Gastrocnemius medialis (tissue), 4 donors: ENCODE measurements at regions not wholly inside any gene's neighbourhood (a gene's known extent, or its start where the extent isn't known, plus 50 kb on each side); places are given as distances from the start of the nearest gene placed in this dataset.

Experiments
- ATAC-seq, 2 donors: fragments of 150-250 bp; one replicate each; pipeline ENCODE4 v1.9.1; 2016
- DNase-seq, 2 donors: peaks; one replicate each; pipeline ENCODE4 v3.0.0-alpha.2; 2019
- H3K27ac ChIP-seq, 4 donors: fragments of 200-600 bp; sonication (generic); 1 replicate in 1 of 4; 2 replicates in 3 of 4; pipeline ENCODE4 v1.5.1; 2016 to 2018; ENCODE audit warnings: mild to moderate bottlenecking in 2 of 4, moderate library complexity in 1 of 4
- H3K27me3 ChIP-seq, 3 donors: fragments of 200-600 bp; sonication (generic) in 2 of 3; 1 replicate in 1 of 3; 2 replicates in 2 of 3; pipeline versions ENCODE4 v1.5.1 to v1.6.0; 2016 to 2019; ENCODE audit warnings: mild to moderate bottlenecking in 1 of 3, moderate library complexity in 1 of 3
- H3K36me3 ChIP-seq, 2 donors: fragments of 200-600 bp; sonication (generic) in 1 of 2; one replicate each; pipeline ENCODE4 v1.5.1; 2017 to 2018
- H3K4me1 ChIP-seq, 2 donors: fragments of 200-600 bp; sonication (generic) in 1 of 2; one replicate each; pipeline ENCODE4 v1.5.1; 2016 to 2017; ENCODE audit warnings: mild to moderate bottlenecking in 2 of 2
- H3K4me3 ChIP-seq, 4 donors: fragments of 200-600 bp; sonication (generic) in 3 of 4; 1 replicate in 1 of 4; 2 replicates in 3 of 4; pipeline ENCODE4 v1.5.1; 2016 to 2019; ENCODE audit warnings: mild to moderate bottlenecking in 2 of 4
- H3K9me3 ChIP-seq, 3 donors: fragments of 200-600 bp; sonication (generic) in 2 of 3; 1 replicate in 1 of 3; 2 replicates in 2 of 3; pipeline ENCODE4 v1.5.1; 2016 to 2019
- POLR2A ChIP-seq, 2 donors: fragments of 450-650 bp; IDR thresholded peaks; one replicate each; pipeline ENCODE4 v1.6.1; 2017; ENCODE audit warnings: antibody characterized with exemption in 2 of 2, mild to moderate bottlenecking in 2 of 2, moderate library complexity in 2 of 2
- in situ Hi-C, 4 donors: fragments of 200-750 bp; cut with MboI; loops; one replicate each; pipeline versions ENCODE4 v1.15.0 to v1.8.0; 2017; ENCODE audit warnings: low sequenced_read_pairs in 4 of 4
- intact Hi-C: fragments of 100-400 bp; cut with DNase I; formaldehyde crosslinking; loops from one replicate; pipeline ENCODE4 v1.15.1; 2023; ENCODE audit warnings: low total_unique reads
- TF ChIP-seq, protein P1 (sequence below), 5 experiments: fragments of 450-650 bp in 3 of 5; fragments of 200-600 bp in 2 of 5; sonication (generic) in 2 of 5; IDR thresholded peaks in 4 of 5; conservative IDR thresholded peaks in 1 of 5; 1 replicate in 4 of 5; 2 replicates in 1 of 5; pipeline ENCODE4 v1.5.1; 2016 to 2019; ENCODE audit warnings: antibody characterized with exemption in 5 of 5, mild to moderate bottlenecking in 3 of 5, moderate library complexity in 3 of 5

DNA sequence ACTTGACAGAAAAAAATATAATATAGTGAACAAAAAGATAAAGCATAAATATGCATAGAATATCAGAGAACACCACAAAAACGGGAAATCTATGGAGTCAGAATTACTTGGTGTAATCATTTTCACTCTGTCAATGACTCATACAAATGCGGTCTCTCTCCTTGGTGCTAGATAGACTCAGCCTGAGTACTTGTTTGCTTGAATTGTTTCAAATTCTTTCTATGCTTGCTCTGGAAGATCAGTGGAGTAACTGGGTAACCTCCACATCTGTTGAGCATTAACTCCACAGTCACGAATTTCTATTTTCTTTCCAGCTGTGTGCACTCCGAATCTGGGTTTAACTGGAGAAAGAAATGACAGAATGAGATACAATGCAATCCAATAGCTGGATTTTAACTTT lies 760.4 kb downstream of the ZPLD1 start:
- ATAC-seq = no peak
- in situ Hi-C loops = no loop called here
- Histone ChIP-seq H3K9me3 (no peaks in the 10 kb centered on the region), H3K36me3 (no peaks in the 10 kb centered on the region), H3K4me3 (no peak overlapping the region), H3K27ac (no peak overlapping the region), H3K4me1 (no peaks in the 10 kb centered on the region), H3K27me3 (no peaks in the 10 kb centered on the region)
- TF ChIP-seq POLR2A (IDR thresholded peaks at IDR 0.05) = no peak
- TF ChIP-seq, protein P1, sequence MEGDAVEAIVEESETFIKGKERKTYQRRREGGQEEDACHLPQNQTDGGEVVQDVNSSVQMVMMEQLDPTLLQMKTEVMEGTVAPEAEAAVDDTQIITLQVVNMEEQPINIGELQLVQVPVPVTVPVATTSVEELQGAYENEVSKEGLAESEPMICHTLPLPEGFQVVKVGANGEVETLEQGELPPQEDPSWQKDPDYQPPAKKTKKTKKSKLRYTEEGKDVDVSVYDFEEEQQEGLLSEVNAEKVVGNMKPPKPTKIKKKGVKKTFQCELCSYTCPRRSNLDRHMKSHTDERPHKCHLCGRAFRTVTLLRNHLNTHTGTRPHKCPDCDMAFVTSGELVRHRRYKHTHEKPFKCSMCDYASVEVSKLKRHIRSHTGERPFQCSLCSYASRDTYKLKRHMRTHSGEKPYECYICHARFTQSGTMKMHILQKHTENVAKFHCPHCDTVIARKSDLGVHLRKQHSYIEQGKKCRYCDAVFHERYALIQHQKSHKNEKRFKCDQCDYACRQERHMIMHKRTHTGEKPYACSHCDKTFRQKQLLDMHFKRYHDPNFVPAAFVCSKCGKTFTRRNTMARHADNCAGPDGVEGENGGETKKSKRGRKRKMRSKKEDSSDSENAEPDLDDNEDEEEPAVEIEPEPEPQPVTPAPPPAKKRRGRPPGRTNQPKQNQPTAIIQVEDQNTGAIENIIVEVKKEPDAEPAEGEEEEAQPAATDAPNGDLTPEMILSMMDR (IDR thresholded peaks at IDR 0.05 in 4 of 5, conservative IDR thresholded peaks at IDR 0.05 in 1 of 5) = no peak
- no peak for DNase-seq
- intact Hi-C loops = no loop called here

- TF ChIP-seq, protein P1 (IDR thresholded peaks at IDR 0.05 in 4 of 5, conservative IDR thresholded peaks at IDR 0.05 in 1 of 5) = no peak
- no peak for TF ChIP-seq POLR2A (IDR thresholded peaks at IDR 0.05)
- intact Hi-C loops = no loop called here
- H3K4me3 ChIP-seq = no peak overlapping the region
- no peaks in the 10 kb centered on the region for H3K36me3 ChIP-seq
- DNase-seq (no peak), ATAC-seq (no peak)
- in situ Hi-C loops = no loop called here
- no peaks in the 10 kb centered on the region for H3K4me1 ChIP-seq
- no peaks in the 10 kb centered on the region for H3K9me3 ChIP-seq
- no peak overlapping the region for H3K27ac ChIP-seq
- no peaks in the 10 kb centered on the region for H3K27me3 ChIP-seq
Measured at GRCh38 chr3:103203441-103203840, 768.6 kb downstream of the ZPLD1 start.

- in situ Hi-C loops = no loop called here
Measured at GRCh38 chr3:103210583-103210982, 775.8 kb downstream of the ZPLD1 start.

GRCh38 chr3:103218146-103218545 lies 783.3 kb downstream of the ZPLD1 start:
- Histone ChIP-seq H3K27me3 (no peaks in the 10 kb centered on the region), H3K27ac (no peak overlapping the region), H3K9me3 (no peaks in the 10 kb centered on the region), H3K4me1 (no peaks in the 10 kb centered on the region), H3K4me3 (no peak overlapping the region), H3K36me3 (no peaks in the 10 kb centered on the region)
- DNase-seq (no peak), ATAC-seq (no peak)
- TF ChIP-seq, protein P1 (IDR thresholded peaks at IDR 0.05 in 4 of 5, conservative IDR thresholded peaks at IDR 0.05 in 1 of 5) = no peak
- no peak for TF ChIP-seq POLR2A (IDR thresholded peaks at IDR 0.05)
- intact Hi-C loops (no loop called here), in situ Hi-C loops (no loop called here)

More at GRCh38 chr3:103210583-103210982, 775.8 kb downstream of the ZPLD1 start:
- Histone ChIP-seq H3K36me3 (no peaks in the 10 kb centered on the region), H3K4me3 (no peak overlapping the region), H3K27me3 (no peaks in the 10 kb centered on the region), H3K9me3 (no peaks in the 10 kb centered on the region), H3K4me1 (no peaks in the 10 kb centered on the region), H3K27ac (no peak overlapping the region)
- no peak for TF ChIP-seq POLR2A (IDR thresholded peaks at IDR 0.05)
- TF ChIP-seq, protein P1 (IDR thresholded peaks at IDR 0.05 in 4 of 5, conservative IDR thresholded peaks at IDR 0.05 in 1 of 5) = no peak
- intact Hi-C loops = no loop called here
- DNase-seq (no peak), ATAC-seq (no peak)

DNA sequence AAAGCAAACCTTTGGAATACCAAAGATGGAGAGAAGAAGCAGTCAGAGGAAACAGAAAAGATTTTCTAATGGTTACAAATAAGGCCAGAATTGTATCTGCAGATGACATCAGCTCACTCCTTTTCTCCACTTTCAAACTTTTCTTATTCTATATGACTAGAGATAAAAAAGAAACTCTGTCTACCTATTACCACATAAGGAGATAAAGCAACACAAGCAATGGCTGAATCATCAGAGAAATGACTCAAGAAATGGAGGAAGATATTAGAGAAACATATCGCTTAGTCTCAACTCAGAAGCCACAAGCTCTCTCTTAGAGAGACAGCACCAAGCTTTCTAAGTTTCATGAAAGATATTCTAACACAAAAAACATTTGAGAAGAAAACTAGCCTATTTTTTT lies 784.0 kb downstream of the ZPLD1 start:
- TF ChIP-seq, protein P1 (IDR thresholded peaks at IDR 0.05 in 4 of 5, conservative IDR thresholded peaks at IDR 0.05 in 1 of 5) = no peak
- TF ChIP-seq POLR2A (IDR thresholded peaks at IDR 0.05) = no peak
- intact Hi-C loops = no loop called here
- ATAC-seq = no peak

More for the DNA sequence above, 784.0 kb downstream of the ZPLD1 start:
- Histone ChIP-seq H3K36me3 (no peaks in the 10 kb centered on the region), H3K4me3 (no peak overlapping the region), H3K27me3 (no peaks in the 10 kb centered on the region), H3K27ac (no peak overlapping the region), H3K4me1 (no peaks in the 10 kb centered on the region), H3K9me3 (no peaks in the 10 kb centered on the region)
- in situ Hi-C loops = no loop called here
- no peak for DNase-seq
